ENCODE measurements at regions not wholly inside any gene's neighbourhood (a gene's known extent, or its start where the extent isn't known, plus 50 kb on each side); places are given as distances from the start of the nearest gene placed in this dataset.

- TF ChIP-seq CTCF (IDR thresholded peaks at IDR 0.05; ENCODE audit: extremely low read depth, missing control alignments): no peak
- no peak for DNase-seq (ENCODE audit: low spot score)
Observed at GRCh38 chr5:98065261-98065909, 708.1 kb upstream of the RGMB start.

- no peak for DNase-seq (ENCODE audit: low spot score)
- TF ChIP-seq CTCF (IDR thresholded peaks at IDR 0.05; ENCODE audit: extremely low read depth, missing control alignments): no peak
Observed at GRCh38 chr5:98066910-98067309, 706.6 kb upstream of the RGMB start.

GRCh38 chr5:98069876-98070512 lies 703.5 kb upstream of the RGMB start:
- DNase-seq (ENCODE audit: low spot score): peak; percentile 7
- TF ChIP-seq CTCF (IDR thresholded peaks at IDR 0.05; ENCODE audit: extremely low read depth, missing control alignments): no peak

GRCh38 chr5:98072921-98073320 lies 700.5 kb upstream of the RGMB start:
- no peak for TF ChIP-seq CTCF (IDR thresholded peaks at IDR 0.05; ENCODE audit: extremely low read depth, missing control alignments)
- DNase-seq (ENCODE audit: low spot score): no peak

GRCh38 chr5:98076501-98076900 lies 697.0 kb upstream of the RGMB start:
- no peak for TF ChIP-seq CTCF (IDR thresholded peaks at IDR 0.05; ENCODE audit: extremely low read depth, missing control alignments)
- no peak for DNase-seq (ENCODE audit: low spot score)

- no peak for TF ChIP-seq CTCF (IDR thresholded peaks at IDR 0.05; ENCODE audit: extremely low read depth, missing control alignments)
- DNase-seq (ENCODE audit: low spot score): no peak
Observed at GRCh38 chr5:98085593-98085992, 687.9 kb upstream of the RGMB start.

GRCh38 chr5:98095072-98095471 lies 678.4 kb upstream of the RGMB start:
- DNase-seq (ENCODE audit: low spot score): no peak
- no peak for TF ChIP-seq CTCF (IDR thresholded peaks at IDR 0.05; ENCODE audit: extremely low read depth, missing control alignments)

Data from GM20000 (cell line).